ENCODE measurements at regions not wholly inside any gene's neighbourhood (a gene's known extent, or its start where the extent isn't known, plus 50 kb on each side); places are given as distances from the start of the nearest gene placed in this dataset.

DNA sequence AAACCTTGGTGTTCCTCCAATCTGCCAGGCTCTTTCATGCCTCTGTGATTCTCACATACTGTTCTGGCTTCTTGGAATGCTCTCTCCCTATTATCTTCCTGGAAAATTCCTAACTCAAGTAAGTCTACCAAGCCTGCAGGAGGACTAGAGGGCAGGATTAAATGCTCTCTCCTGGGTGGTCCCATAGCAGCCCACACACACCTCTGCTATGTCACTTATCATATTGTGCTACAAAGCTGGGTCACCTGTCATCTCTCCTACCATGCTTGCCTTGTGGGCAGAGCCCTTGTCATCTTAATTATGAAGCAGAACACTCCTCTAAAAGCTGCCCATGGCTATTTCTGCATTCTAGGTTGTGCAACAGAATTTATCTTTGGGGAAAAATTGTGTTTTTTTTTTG lies 344.5 kb upstream of the NOCT start:
- no peak for DNase-seq (ENCODE audit: low spot score in 2 of 2)
- Histone ChIP-seq H3K36me3 (no peaks in the 10 kb centered on the region), H3K27ac (no peak overlapping the region), H3K4me3 (no peak overlapping the region), H3K27me3 (no peaks in the 10 kb centered on the region), H3K4me1 (peaks cover 0 to 6% (median 0%) of the 10 kb centered on the region in 4 donors), H3K9me3 (no peaks in the 10 kb centered on the region)
- TF ChIP-seq, protein P1, sequence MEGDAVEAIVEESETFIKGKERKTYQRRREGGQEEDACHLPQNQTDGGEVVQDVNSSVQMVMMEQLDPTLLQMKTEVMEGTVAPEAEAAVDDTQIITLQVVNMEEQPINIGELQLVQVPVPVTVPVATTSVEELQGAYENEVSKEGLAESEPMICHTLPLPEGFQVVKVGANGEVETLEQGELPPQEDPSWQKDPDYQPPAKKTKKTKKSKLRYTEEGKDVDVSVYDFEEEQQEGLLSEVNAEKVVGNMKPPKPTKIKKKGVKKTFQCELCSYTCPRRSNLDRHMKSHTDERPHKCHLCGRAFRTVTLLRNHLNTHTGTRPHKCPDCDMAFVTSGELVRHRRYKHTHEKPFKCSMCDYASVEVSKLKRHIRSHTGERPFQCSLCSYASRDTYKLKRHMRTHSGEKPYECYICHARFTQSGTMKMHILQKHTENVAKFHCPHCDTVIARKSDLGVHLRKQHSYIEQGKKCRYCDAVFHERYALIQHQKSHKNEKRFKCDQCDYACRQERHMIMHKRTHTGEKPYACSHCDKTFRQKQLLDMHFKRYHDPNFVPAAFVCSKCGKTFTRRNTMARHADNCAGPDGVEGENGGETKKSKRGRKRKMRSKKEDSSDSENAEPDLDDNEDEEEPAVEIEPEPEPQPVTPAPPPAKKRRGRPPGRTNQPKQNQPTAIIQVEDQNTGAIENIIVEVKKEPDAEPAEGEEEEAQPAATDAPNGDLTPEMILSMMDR (IDR thresholded peaks at IDR 0.05), result no peak

DNA sequence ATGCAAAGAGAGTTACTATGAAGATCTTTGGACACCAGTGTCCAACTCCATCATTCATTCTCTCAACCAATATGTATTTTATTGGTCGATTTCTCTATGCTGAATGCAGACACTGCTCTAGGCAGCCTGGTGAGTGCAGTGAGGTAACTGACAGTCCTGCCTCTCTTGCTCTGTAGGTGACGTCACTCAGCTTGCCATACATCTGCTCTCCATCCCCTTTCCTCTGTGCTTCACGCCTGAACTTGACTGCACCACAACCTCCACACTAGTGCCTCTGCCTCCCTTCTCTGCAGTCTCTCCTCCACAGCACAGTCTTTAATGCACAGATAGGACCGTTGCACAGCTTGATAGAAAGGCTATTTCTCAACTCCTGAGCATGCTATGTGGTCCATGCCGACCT lies 344.9 kb upstream of the NOCT start:
- Histone ChIP-seq H3K9me3 (no peaks in the 10 kb centered on the region), H3K4me1 (peaks cover 0 to 6% (median 0%) of the 10 kb centered on the region in 4 donors), H3K4me3 (no peak overlapping the region), H3K27me3 (no peaks in the 10 kb centered on the region), H3K36me3 (no peaks in the 10 kb centered on the region), H3K27ac (no peak overlapping the region)
- 93 to 95% methylated on average over 5 of the region's 5 CpGs for WGBS, 2 donors
- TF ChIP-seq EP300 (IDR thresholded peaks at IDR 0.05) (no peak), POLR2A (IDR thresholded peaks at IDR 0.05) (no peak)
- TF ChIP-seq, protein P1 (IDR thresholded peaks at IDR 0.05), result no peak
- DNase-seq (ENCODE audit: low spot score in 2 of 2), result no peak

GRCh38 chr4:138669479-138670315 lies 345.9 kb upstream of the NOCT start:
- TF ChIP-seq POLR2A (IDR thresholded peaks at IDR 0.05), result no peak
- no peak for TF ChIP-seq EP300 (IDR thresholded peaks at IDR 0.05)
- TF ChIP-seq, protein P1 (IDR thresholded peaks at IDR 0.05), result no peak
- no peaks in the 10 kb centered on the region for H3K36me3 ChIP-seq

GRCh38 chr4:138668309-138668708 lies 347.3 kb upstream of the NOCT start:
- no peak for TF ChIP-seq POLR2A (IDR thresholded peaks at IDR 0.05)
- no peak for TF ChIP-seq EP300 (IDR thresholded peaks at IDR 0.05)
- TF ChIP-seq, protein P1 (IDR thresholded peaks at IDR 0.05), result no peak
- no peaks in the 10 kb centered on the region for H3K36me3 ChIP-seq
- no peaks in the 10 kb centered on the region for H3K27me3 ChIP-seq
- H3K27ac ChIP-seq, result no peak overlapping the region
- H3K4me1 ChIP-seq, result peaks cover 0 to 6% (median 0%) of the 10 kb centered on the region in 4 donors
- no peaks in the 10 kb centered on the region for H3K9me3 ChIP-seq
- WGBS, 2 donors, result 95 to 100% methylated on average over 3 of the region's 3 CpGs
- H3K4me3 ChIP-seq, result no peak overlapping the region
- DNase-seq (ENCODE audit: low spot score in 2 of 2), result no peak

More at GRCh38 chr4:138669479-138670315, 345.9 kb upstream of the NOCT start:
- no peak for DNase-seq (ENCODE audit: low spot score in 2 of 2)
- 83 to 88% methylated on average over 6 of the region's 6 CpGs for WGBS, 2 donors
- Histone ChIP-seq H3K27me3 (no peaks in the 10 kb centered on the region), H3K4me3 (no peak overlapping the region), H3K4me1 (peaks cover 0 to 6% (median 0%) of the 10 kb centered on the region in 4 donors), H3K9me3 (no peaks in the 10 kb centered on the region), H3K27ac (no peak overlapping the region)

DNA sequence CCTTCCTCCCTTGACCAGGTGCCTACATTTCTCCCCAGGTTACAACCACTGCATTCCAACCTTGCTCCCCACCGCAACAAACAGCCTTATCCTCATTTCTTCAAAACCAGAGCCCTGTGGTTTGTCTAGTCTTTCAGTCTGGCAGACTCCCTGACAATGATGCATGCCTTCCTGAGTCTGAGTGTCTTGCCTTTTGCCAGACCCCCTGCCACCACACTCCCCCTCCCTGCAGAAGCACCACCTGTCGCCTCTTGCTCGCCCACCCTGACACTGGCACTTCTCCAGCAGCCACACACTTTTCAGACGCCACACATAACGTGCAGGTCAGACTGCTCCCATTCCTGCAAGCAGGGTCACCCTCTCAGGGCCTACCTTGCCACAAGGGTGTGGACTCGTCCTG lies 349.2 kb upstream of the NOCT start:
- no peak overlapping the region for H3K4me3 ChIP-seq
- H3K9me3 ChIP-seq, result no peaks in the 10 kb centered on the region
- H3K4me1 ChIP-seq, result no peaks in the 10 kb centered on the region
- no peak for TF ChIP-seq EP300 (IDR thresholded peaks at IDR 0.05)
- no peak for TF ChIP-seq POLR2A (IDR thresholded peaks at IDR 0.05)
- TF ChIP-seq, protein P1 (IDR thresholded peaks at IDR 0.05), result no peak
- H3K36me3 ChIP-seq, result no peaks in the 10 kb centered on the region
- no peaks in the 10 kb centered on the region for H3K27me3 ChIP-seq
- no peak overlapping the region for H3K27ac ChIP-seq
- WGBS, 2 donors, result 86 to 92% methylated on average over 6 of the region's 6 CpGs
- DNase-seq (ENCODE audit: low spot score in 2 of 2), result no peak
